GM19452 (cell line): ENCODE measurements at regions not wholly inside any gene's neighbourhood (a gene's known extent, or its start where the extent isn't known, plus 50 kb on each side); places are given as distances from the start of the nearest gene placed in this dataset.
"Not testable (repeated sequence)": the region's sequence is repeated elsewhere in the genome, so short reads cannot be mapped to it uniquely, and the experiment has no call there.

ENCODE experiments used
- ATAC-seq: cut with Tn5 transposase; IDR thresholded peaks from one replicate; pipeline ENCODE4 v1.9.1; 2021; ENCODE audit not compliant: unreplicated experiment

- no peak for ATAC-seq
Measured at GRCh38 chr2:144020047-144020446, 499.9 kb downstream of the ZEB2 start.

- no peak for ATAC-seq
Measured at GRCh38 chr2:144015655-144016245, 504.2 kb downstream of the ZEB2 start.

- no peak for ATAC-seq
Measured at GRCh38 chr2:144015036-144015435, 504.9 kb downstream of the ZEB2 start.

GRCh38 chr2:144014103-144014502, 505.8 kb downstream of the ZEB2 start:
- no peak for ATAC-seq

GRCh38 chr2:144012304-144012703, 507.6 kb downstream of the ZEB2 start:
- no peak for ATAC-seq

- ATAC-seq, result no peak
Measured at GRCh38 chr2:144011553-144011952, 508.4 kb downstream of the ZEB2 start.

GRCh38 chr2:144011098-144011497, 508.8 kb downstream of the ZEB2 start:
- no peak for ATAC-seq

GRCh38 chr2:144010096-144010836, 509.7 kb downstream of the ZEB2 start:
- ATAC-seq, result no peak

- ATAC-seq, result no peak
Measured at GRCh38 chr2:144006139-144006538, 513.8 kb downstream of the ZEB2 start.

- ATAC-seq, result no peak
Measured at GRCh38 chr2:144004742-144005141, 515.2 kb downstream of the ZEB2 start.

GRCh38 chr2:144003460-144004075, 516.4 kb downstream of the ZEB2 start:
- no peak for ATAC-seq

- no peak for ATAC-seq
Measured at GRCh38 chr2:143996974-143997373, 522.9 kb downstream of the ZEB2 start.

- no peak for ATAC-seq
Measured at GRCh38 chr2:143994961-143995360, 525.0 kb downstream of the ZEB2 start.

- ATAC-seq, result not testable (repeated sequence)
Measured at GRCh38 chr2:143991596-143991995, 528.3 kb downstream of the ZEB2 start.

- no peak for ATAC-seq
Measured at GRCh38 chr2:143988082-143988481, 531.8 kb downstream of the ZEB2 start.

- ATAC-seq, result no peak
Measured at GRCh38 chr2:143981428-143981827, 538.5 kb downstream of the ZEB2 start.

- ATAC-seq, result no peak
Measured at GRCh38 chr2:143977356-143977755, 542.6 kb downstream of the ZEB2 start.

GRCh38 chr2:143975216-143975615, 544.7 kb downstream of the ZEB2 start:
- no peak for ATAC-seq

GRCh38 chr2:143974262-143974661, 545.7 kb downstream of the ZEB2 start:
- ATAC-seq, result no peak

- no peak for ATAC-seq
Measured at GRCh38 chr2:143968860-143969259, 551.1 kb downstream of the ZEB2 start.

GRCh38 chr2:143968360-143968759, 551.6 kb downstream of the ZEB2 start:
- no peak for ATAC-seq

GRCh38 chr2:143965493-143966164, 554.3 kb downstream of the ZEB2 start:
- no peak for ATAC-seq
